AG09319 (cell line): ENCODE measurements at regions not wholly inside any gene's neighbourhood (a gene's known extent, or its start where the extent isn't known, plus 50 kb on each side); places are given as distances from the start of the nearest gene placed in this dataset.

ENCODE experiments used
- DNase-seq: peaks from one replicate; pipeline ENCODE4 v3.0.0-alpha.2; 2010; ENCODE audit warnings: low read depth; ENCODE audit errors: extremely low read depth
- TF ChIP-seq, protein P1 (sequence below): IDR thresholded peaks from 2 replicates; pipeline ENCODE4 v1.5.1; 2011; ENCODE audit warnings: low read depth, mild to moderate bottlenecking, inconsistent platforms, low read length, moderate library complexity

DNA sequence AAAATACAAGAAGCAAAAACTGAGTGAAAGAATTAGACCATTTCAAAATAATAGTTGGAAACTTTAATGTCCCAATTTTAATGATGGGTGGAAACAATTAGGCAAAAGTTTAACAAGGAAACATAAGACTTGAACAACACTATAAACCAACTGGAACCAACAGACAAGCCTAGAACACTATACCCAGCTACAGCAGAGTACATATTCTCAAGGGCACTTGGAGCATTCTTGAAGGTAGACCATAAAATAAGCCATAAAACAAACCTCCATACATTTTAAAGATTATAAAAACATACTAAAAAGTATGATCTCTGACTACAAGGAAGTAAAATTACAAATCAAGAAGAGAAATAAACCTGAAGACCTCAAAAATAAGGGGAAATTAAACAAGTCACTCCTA is 616.7 kb downstream of the SUCLG1 start:
- no peak for DNase-seq
- TF ChIP-seq, protein P1, sequence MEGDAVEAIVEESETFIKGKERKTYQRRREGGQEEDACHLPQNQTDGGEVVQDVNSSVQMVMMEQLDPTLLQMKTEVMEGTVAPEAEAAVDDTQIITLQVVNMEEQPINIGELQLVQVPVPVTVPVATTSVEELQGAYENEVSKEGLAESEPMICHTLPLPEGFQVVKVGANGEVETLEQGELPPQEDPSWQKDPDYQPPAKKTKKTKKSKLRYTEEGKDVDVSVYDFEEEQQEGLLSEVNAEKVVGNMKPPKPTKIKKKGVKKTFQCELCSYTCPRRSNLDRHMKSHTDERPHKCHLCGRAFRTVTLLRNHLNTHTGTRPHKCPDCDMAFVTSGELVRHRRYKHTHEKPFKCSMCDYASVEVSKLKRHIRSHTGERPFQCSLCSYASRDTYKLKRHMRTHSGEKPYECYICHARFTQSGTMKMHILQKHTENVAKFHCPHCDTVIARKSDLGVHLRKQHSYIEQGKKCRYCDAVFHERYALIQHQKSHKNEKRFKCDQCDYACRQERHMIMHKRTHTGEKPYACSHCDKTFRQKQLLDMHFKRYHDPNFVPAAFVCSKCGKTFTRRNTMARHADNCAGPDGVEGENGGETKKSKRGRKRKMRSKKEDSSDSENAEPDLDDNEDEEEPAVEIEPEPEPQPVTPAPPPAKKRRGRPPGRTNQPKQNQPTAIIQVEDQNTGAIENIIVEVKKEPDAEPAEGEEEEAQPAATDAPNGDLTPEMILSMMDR = no peak

DNA sequence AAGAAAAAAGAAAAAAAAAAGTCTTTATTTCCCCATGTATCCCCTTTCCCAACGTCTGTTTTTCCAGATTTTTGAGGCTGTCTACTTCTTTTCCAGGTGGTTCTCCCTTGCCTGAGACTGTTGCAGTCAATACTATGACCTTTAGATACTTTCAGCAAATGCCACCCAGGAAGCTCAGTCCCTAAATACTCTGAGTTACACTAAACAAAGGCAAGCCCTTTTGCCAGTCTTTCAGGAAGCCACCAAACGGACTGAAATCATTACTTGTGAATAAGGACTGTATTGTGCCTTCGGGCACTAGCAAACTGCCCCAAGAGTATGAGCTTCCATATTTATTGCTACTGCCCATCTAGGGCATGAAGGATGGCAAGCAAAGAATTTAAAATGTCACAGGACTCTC is 621.3 kb downstream of the SUCLG1 start:
- TF ChIP-seq, protein P1 = no peak
- no peak for DNase-seq

DNA sequence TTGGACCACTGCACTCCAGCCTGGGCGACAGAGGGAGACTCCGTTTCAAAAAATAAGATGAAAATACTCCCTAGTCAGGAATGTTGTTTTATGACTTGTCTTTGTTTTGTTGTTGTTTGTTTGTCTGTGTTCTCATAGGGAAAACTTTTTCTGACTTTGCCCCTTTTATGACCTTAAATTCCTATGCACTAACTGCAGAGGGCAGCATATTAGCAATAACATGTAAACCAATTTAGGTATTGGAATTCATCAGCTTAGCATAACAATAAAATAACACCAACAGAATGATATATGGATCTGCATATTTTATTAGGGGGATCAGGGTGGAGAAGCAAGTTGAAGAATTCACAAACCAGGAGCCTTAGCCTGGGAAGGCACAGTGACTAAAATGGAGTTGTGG is 631.5 kb downstream of the SUCLG1 start:
- DNase-seq = no peak
- TF ChIP-seq, protein P1 = no peak

DNA sequence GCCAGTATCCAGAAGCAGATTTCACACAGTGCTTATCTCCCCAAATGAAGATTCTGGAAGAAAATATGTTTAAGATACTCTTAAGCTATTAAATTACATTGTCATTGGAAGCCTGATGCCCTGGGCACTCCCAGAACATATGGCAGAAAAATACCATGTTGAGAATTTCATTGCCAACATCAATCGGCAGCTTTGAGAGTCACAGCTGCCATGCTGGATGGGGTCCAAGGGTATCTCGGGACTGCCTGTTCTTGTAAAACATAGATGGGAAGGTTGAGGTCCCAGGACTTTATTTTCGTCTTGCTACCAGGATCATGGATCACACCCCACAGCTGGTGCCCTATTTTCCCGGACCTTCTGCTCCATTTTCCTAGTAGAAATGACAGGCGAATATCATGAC is 632.5 kb downstream of the SUCLG1 start:
- no peak for DNase-seq
- TF ChIP-seq, protein P1 = no peak

DNA sequence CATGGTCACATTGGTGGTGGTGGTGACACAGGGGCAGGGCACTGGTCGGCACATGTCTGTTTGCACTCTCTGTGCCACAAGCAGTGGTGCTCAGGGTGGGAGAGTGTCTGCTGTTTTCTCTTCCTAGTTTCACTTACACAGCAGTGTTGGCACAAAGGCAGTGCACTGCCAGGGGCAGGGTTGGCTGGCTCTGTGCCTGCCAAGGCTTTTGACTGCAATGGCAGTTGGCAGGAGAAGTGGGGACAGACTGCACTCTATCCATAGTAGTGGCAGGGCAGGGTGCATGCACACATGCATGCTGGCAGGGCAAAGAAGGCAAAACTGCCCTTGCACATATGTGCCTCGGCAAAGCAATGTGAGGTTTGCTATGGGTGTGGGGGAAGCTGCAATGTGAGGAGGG is 635.9 kb downstream of the SUCLG1 start:
- TF ChIP-seq, protein P1 = no peak
- DNase-seq = no peak

DNA sequence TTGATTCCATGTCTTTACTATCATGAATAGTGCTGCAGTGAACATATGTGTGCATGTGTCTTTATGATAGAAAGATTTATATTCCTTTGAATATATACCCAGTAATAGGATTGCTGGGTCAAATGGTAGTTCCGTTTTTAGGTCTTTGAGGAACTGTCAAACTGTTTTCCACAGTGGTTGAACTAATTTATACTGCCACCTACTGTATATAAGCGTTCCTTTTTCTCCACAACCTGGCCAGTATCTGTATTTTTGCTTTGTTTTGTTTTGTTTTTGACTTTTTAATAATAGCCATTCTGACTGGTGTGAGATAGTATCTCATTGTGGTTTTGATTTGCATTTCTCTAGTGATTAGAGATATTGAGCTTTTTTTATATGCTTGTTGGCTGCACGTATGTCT is 641.6 kb downstream of the SUCLG1 start:
- no peak for DNase-seq
- TF ChIP-seq, protein P1 = no peak

DNA sequence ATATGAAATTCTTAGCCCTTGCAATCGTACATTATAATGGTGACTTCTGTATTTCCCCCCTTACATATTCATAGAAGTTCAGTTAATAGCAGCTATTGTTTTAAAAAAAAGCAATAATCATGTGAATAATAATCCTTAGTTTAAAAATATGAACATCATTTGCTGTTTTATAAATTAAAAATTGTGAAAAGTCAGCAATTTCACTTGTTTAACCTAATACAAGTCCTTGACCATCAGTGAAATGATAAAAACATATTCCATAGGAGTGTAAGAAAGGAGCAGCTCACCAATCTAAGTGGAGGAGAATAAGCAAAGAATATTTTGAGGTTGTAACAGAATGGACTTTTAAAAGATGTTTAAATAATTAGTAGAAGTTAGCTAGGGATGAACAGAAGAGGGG is 650.2 kb downstream of the SUCLG1 start:
- TF ChIP-seq, protein P1 = no peak
- no peak for DNase-seq
